GM18868 (cell line): ENCODE measurements at regions not wholly inside any gene's neighbourhood (a gene's known extent, or its start where the extent isn't known, plus 50 kb on each side); places are given as distances from the start of the nearest gene placed in this dataset.

ENCODE experiments used
- ATAC-seq: cut with Tn5 transposase; IDR thresholded peaks from one replicate; pipeline ENCODE4 v1.9.1; 2021; ENCODE audit warnings: mild to moderate bottlenecking, moderate library complexity; ENCODE audit not compliant: unreplicated experiment

GRCh38 chr2:16051841-16052564 lies 111.7 kb downstream of the MYCN start:
- ATAC-seq, result no peak

- ATAC-seq, result no peak
Observed at GRCh38 chr2:16050908-16051489, 110.6 kb downstream of the MYCN start.

- no peak for ATAC-seq
Observed at GRCh38 chr2:16050261-16050907, 110.0 kb downstream of the MYCN start.

DNA sequence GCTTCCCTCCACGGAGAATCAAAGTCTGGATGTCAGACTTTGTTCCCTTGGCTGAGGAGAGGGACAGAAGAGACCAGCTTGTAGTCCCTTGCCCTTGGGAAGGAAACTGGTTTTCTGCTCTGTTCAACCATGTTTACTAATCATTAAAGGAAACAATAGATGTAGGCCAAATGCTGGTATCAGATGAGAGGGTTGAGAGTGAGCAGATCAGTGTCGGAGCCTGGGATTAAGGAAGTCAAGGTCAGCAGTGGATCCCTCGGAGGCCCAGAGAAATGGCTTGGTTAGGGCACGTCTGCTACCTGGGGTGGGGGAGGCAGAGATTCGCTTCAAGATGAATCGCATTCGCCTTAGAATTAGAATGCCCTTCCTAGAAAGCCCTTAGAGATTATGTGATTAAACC lies 109.1 kb downstream of the MYCN start:
- no peak for ATAC-seq

DNA sequence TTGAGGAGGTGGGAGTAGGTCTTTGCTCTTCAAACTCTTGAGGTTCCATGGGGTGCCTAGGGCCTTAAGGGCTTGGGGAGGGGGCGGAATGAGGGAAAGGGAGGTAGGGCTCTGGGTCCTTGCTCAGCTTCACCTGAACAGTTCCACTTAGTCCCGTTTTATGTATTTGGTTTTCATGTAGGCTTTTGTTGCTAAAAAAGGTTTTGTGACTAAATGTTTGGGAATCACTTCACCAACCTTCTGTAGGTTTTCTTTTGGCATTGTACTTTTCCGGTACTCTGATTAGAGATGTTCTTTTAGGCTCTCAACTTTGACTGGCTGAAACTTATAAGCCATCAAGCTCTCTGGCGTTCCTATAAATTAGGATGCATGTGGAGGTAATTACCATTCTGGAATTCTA lies 108.1 kb downstream of the MYCN start:
- ATAC-seq, result no peak

GRCh38 chr2:16047701-16048100 lies 107.4 kb downstream of the MYCN start:
- ATAC-seq, result no peak

- ATAC-seq, result no peak
Observed at GRCh38 chr2:16046649-16047048, 106.3 kb downstream of the MYCN start.

DNA sequence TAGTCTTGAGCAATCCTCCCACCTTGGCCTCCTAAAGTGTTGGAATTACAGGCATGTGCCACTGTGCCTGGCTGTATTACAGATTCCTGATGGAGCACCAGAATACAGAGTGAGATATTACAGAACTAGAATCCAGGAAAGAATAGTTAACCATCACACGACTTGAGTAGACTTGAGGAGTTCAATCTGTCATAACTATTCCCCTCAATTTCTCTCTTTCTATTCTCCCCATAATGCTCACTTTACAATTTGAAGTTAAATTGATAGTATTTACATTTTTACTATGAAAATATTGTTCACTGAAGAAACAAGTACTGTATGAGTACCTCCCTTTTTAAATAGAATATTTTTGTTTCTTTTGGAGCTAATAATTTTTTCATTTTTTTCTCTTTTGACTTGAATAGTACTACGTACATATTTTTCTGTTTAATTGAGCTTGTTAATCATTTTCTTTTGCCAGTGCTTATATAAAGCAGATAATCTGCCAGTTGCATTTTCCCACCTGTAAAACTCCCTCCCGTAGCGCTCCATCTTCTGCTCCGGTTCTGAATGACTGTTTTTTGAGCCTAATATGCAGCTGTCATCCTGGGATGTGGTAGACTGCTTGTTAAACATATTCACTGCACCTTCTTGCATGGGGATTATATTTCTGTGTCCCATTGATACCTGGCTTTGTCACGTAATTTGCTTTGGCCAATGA lies 105.5 kb downstream of the MYCN start:
- no peak for ATAC-seq

DNA sequence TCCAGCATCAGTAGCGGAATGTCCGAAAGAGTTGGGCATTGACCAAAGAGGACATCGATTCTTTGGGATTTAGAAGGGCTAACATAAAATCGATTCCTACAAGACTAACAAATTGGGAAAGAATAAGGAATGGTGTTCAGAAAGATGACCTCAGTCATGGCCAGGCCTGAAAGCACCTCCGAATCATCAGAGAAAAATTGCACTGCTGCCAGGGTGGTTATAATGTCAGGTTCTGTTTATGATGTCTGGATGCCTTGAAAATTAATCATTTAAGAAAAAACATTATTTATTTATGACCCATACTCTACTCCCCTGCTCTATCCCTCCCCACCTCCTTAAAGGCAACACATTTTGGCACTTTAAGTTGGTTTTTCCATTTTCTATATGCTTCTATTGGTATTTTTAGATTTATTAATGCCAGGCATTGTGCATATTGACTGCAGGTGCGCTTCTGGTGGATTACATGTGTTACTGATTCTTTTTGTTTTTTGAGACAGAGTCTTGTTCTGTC lies 104.7 kb downstream of the MYCN start:
- no peak for ATAC-seq

GRCh38 chr2:16043627-16044026 lies 103.3 kb downstream of the MYCN start:
- ATAC-seq, result no peak

GRCh38 chr2:16043192-16043591 lies 102.8 kb downstream of the MYCN start:
- ATAC-seq, result no peak

- ATAC-seq, result no peak
Observed at GRCh38 chr2:16042201-16042700, 101.9 kb downstream of the MYCN start.

GRCh38 chr2:16040271-16041010 lies 100.1 kb downstream of the MYCN start:
- no peak for ATAC-seq

DNA sequence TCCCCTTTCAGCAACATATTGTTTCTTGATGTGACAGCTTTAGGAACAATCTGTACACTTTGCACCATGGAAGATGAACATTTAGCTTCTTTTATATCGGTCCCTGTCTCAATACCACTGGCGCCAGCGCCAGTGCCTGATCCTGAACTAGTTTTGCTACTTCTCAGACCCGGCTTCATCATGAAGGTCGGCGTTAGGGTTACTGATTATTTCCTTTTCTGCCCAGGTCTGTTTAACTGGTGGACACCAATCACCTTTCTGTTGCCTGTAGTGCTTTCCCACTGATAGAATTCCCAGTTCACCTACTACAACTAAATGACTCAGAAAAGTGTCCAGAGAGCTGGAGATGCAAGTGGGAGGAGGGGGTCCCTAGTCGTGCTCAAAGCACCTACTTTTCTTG lies 99.5 kb downstream of the MYCN start:
- ATAC-seq, result no peak

- no peak for ATAC-seq
Observed at GRCh38 chr2:16039055-16039454, 98.7 kb downstream of the MYCN start.

GRCh38 chr2:16038621-16039020 lies 98.3 kb downstream of the MYCN start:
- ATAC-seq, result no peak

DNA sequence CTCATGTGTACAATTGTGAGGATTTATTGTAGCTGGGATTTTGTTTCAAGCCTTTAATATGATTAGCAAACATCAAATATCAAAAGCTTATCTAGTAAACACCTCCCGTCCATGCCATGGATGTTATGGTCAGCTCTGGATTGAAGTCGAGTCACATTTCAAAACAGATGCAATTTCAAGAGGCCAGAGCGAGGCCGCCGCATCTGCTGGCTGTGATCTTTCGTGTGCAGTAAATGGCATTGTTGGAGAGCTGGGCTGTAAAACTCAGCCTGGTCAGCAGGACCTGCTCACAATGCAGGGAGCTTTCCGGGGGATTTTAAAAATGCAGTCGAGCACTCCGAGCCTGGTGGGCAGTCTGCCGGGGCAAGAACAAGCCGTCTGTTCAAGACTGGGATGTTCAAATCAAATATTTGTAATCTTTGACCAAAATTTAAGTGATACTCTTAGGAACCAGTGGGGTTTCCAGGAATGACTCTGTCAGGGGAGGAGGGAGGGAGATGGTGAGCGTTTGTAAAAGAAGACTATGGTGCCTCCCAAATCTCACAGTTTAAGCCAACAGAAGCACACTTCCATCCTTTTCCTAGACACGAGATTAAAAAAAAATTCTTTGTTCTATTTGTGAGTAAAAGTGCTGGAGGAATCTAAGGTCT lies 97.6 kb downstream of the MYCN start:
- no peak for ATAC-seq

DNA sequence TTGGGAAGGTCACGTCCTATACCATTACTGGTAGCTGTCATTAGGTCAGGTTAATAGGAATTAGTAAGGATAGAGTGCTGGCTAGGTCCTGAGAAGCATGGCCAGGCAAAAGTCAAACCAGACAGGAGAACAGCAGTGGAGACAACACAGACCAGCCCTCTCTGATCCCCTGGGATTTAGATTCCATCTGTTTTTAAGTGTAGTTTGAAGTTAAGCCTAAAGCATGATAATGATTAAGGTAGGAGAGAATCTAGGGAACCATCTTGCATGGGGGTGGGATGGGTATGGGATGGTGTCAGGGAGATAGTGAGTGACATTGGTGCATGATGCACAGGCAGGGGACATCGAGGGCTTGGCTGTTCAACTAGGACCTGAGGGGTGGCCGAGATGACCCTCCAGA lies 96.6 kb downstream of the MYCN start:
- ATAC-seq, result no peak

GRCh38 chr2:16035747-16036745 lies 95.7 kb downstream of the MYCN start:
- no peak for ATAC-seq
